ENCODE measurements at regions not wholly inside any gene's neighbourhood (a gene's known extent, or its start where the extent isn't known, plus 50 kb on each side); places are given as distances from the start of the nearest gene placed in this dataset.

GRCh38 chr2:60281730-60282129 lies 271.7 kb downstream of the BCL11A start:
- no peak overlapping the region for H3K4me3 ChIP-seq (ENCODE audit: low read length)
- no peak overlapping the region for H3K27ac ChIP-seq (ENCODE audit: low read length)
- H3K27me3 ChIP-seq (ENCODE audit: insufficient read depth, low read depth, low read length) = no peaks in the 10 kb centered on the region
- H3K4me2 ChIP-seq (ENCODE audit: low read length) = no peak overlapping the region
- H3K9ac ChIP-seq (ENCODE audit: low read length) = no peak overlapping the region
- no peaks in the 10 kb centered on the region for H3K36me3 ChIP-seq (ENCODE audit: insufficient read depth, low read length)
- H2AFZ ChIP-seq (ENCODE audit: low read depth, low read length) = no peak overlapping the region
- no peaks in the 10 kb centered on the region for H4K20me1 ChIP-seq (ENCODE audit: insufficient read depth)
- TF ChIP-seq RAD21 (conservative IDR thresholded peaks at IDR 0.05) (no peak), SMC3 (conservative IDR thresholded peaks at IDR 0.05; ENCODE audit: poor library complexity) (no peak), REST (IDR thresholded peaks at IDR 0.05; ENCODE audit: borderline replicate concordance) (no peak), EP300 (conservative IDR thresholded peaks at IDR 0.05; ENCODE audit: poor library complexity, severe bottlenecking) (no peak), MXI1 (conservative IDR thresholded peaks at IDR 0.05; ENCODE audit: poor library complexity, severe bottlenecking) (no peak), CTCF (IDR thresholded peaks at IDR 0.05; ENCODE audit: poor library complexity, severe bottlenecking) (no peak), TAF1 (IDR thresholded peaks at IDR 0.05; ENCODE audit: low read depth) (no peak), POLR2AphosphoS5 (IDR thresholded peaks at IDR 0.05) (no peak), EZH2 (IDR thresholded peaks at IDR 0.05; ENCODE audit: borderline replicate concordance, insufficient read depth, low read length, poor library complexity, severe bottlenecking) (no peak)
- no peaks in the 10 kb centered on the region for H3K79me2 ChIP-seq (replicated peaks; ENCODE audit: insufficient read depth, low read length)
- H3K9me2 ChIP-seq (ENCODE audit: insufficient read depth, low read length) = no peaks in the 10 kb centered on the region
- no peaks in the 10 kb centered on the region for H3K9me3 ChIP-seq (ENCODE audit: low read length)
- H3F3A ChIP-seq (ENCODE audit: insufficient read depth, low read length, poor library complexity, severe bottlenecking) = no peaks in the 10 kb centered on the region

- H3K4me3 ChIP-seq (ENCODE audit: low read length) = no peak overlapping the region
- no peak overlapping the region for H3K9ac ChIP-seq (ENCODE audit: low read length)
- H3K9me3 ChIP-seq (ENCODE audit: low read length) = no peaks in the 10 kb centered on the region
- no peak for TF ChIP-seq EP300 (conservative IDR thresholded peaks at IDR 0.05; ENCODE audit: poor library complexity, severe bottlenecking)
- TF ChIP-seq REST (IDR thresholded peaks at IDR 0.05; ENCODE audit: borderline replicate concordance) = no peak
- TF ChIP-seq CTCF (IDR thresholded peaks at IDR 0.05; ENCODE audit: poor library complexity, severe bottlenecking) = no peak
- no peak for TF ChIP-seq EZH2 (IDR thresholded peaks at IDR 0.05; ENCODE audit: borderline replicate concordance, insufficient read depth, low read length, poor library complexity, severe bottlenecking)
- TF ChIP-seq TAF1 (IDR thresholded peaks at IDR 0.05; ENCODE audit: low read depth) = no peak
- no peak for TF ChIP-seq SMC3 (conservative IDR thresholded peaks at IDR 0.05; ENCODE audit: poor library complexity)
- no peak for TF ChIP-seq POLR2AphosphoS5 (IDR thresholded peaks at IDR 0.05)
- no peak for TF ChIP-seq RAD21 (conservative IDR thresholded peaks at IDR 0.05)
- no peak for TF ChIP-seq MXI1 (conservative IDR thresholded peaks at IDR 0.05; ENCODE audit: poor library complexity, severe bottlenecking)
- H3K4me2 ChIP-seq (ENCODE audit: low read length) = no peak overlapping the region
- H3K27me3 ChIP-seq (ENCODE audit: insufficient read depth, low read depth, low read length) = no peaks in the 10 kb centered on the region
- no peaks in the 10 kb centered on the region for H4K20me1 ChIP-seq (ENCODE audit: insufficient read depth)
- H3K27ac ChIP-seq (ENCODE audit: low read length) = no peak overlapping the region
- H2AFZ ChIP-seq (ENCODE audit: low read depth, low read length) = no peak overlapping the region
- no peaks in the 10 kb centered on the region for H3K79me2 ChIP-seq (replicated peaks; ENCODE audit: insufficient read depth, low read length)
- H3K9me2 ChIP-seq (ENCODE audit: insufficient read depth, low read length) = no peaks in the 10 kb centered on the region
- H3F3A ChIP-seq (ENCODE audit: insufficient read depth, low read length, poor library complexity, severe bottlenecking) = no peaks in the 10 kb centered on the region
- H3K36me3 ChIP-seq (ENCODE audit: insufficient read depth, low read length) = no peaks in the 10 kb centered on the region
Measured at GRCh38 chr2:60280238-60280637, 273.2 kb downstream of the BCL11A start.
